ENCODE measurements at regions not wholly inside any gene's neighbourhood (a gene's known extent, or its start where the extent isn't known, plus 50 kb on each side); places are given as distances from the start of the nearest gene placed in this dataset.

- no peak overlapping the region for H3K27ac ChIP-seq (ENCODE audit: low read length)
- no peaks in the 10 kb centered on the region for H3K9me2 ChIP-seq (ENCODE audit: insufficient read depth, low read length)
- no peak overlapping the region for H3K4me2 ChIP-seq (ENCODE audit: low read length)
- no peaks in the 10 kb centered on the region for H3F3A ChIP-seq (ENCODE audit: insufficient read depth, low read length, poor library complexity, severe bottlenecking)
- H3K79me2 ChIP-seq (replicated peaks; ENCODE audit: insufficient read depth, low read length) = no peaks in the 10 kb centered on the region
- H4K20me1 ChIP-seq (ENCODE audit: insufficient read depth) = no peaks in the 10 kb centered on the region
- H2AFZ ChIP-seq (ENCODE audit: low read depth, low read length) = no peak overlapping the region
- no peak overlapping the region for H3K9ac ChIP-seq (ENCODE audit: low read length)
- no peaks in the 10 kb centered on the region for H3K9me3 ChIP-seq (ENCODE audit: low read length)
- H3K36me3 ChIP-seq (ENCODE audit: insufficient read depth, low read length) = no peaks in the 10 kb centered on the region
- TF ChIP-seq RAD21 (conservative IDR thresholded peaks at IDR 0.05) = no peak
- no peak for TF ChIP-seq REST (IDR thresholded peaks at IDR 0.05; ENCODE audit: borderline replicate concordance)
- no peak for TF ChIP-seq SMC3 (conservative IDR thresholded peaks at IDR 0.05; ENCODE audit: poor library complexity)
- TF ChIP-seq MXI1 (conservative IDR thresholded peaks at IDR 0.05; ENCODE audit: poor library complexity, severe bottlenecking) = no peak
- no peak for TF ChIP-seq CTCF (IDR thresholded peaks at IDR 0.05; ENCODE audit: poor library complexity, severe bottlenecking)
- no peak for TF ChIP-seq EZH2 (IDR thresholded peaks at IDR 0.05; ENCODE audit: borderline replicate concordance, insufficient read depth, low read length, poor library complexity, severe bottlenecking)
- TF ChIP-seq TAF1 (IDR thresholded peaks at IDR 0.05; ENCODE audit: low read depth) = no peak
- TF ChIP-seq EP300 (conservative IDR thresholded peaks at IDR 0.05; ENCODE audit: poor library complexity, severe bottlenecking) = no peak
- no peak for TF ChIP-seq POLR2AphosphoS5 (IDR thresholded peaks at IDR 0.05)
- no peak overlapping the region for H3K4me3 ChIP-seq (ENCODE audit: low read length)
- H3K27me3 ChIP-seq (ENCODE audit: insufficient read depth, low read depth, low read length) = no peaks in the 10 kb centered on the region
Measured at GRCh38 chr14:86404425-86404824, 874.5 kb downstream of the FLRT2 start.

- Histone ChIP-seq H3K27me3 (ENCODE audit: insufficient read depth, low read depth, low read length) (no peaks in the 10 kb centered on the region), H3K9me3 (ENCODE audit: low read length) (no peaks in the 10 kb centered on the region), H3K4me3 (ENCODE audit: low read length) (no peak overlapping the region), H3K4me2 (ENCODE audit: low read length) (no peak overlapping the region), H3K79me2 (replicated peaks; ENCODE audit: insufficient read depth, low read length) (no peaks in the 10 kb centered on the region), H3K36me3 (ENCODE audit: insufficient read depth, low read length) (no peaks in the 10 kb centered on the region), H4K20me1 (ENCODE audit: insufficient read depth) (no peaks in the 10 kb centered on the region), H3K9me2 (ENCODE audit: insufficient read depth, low read length) (no peaks in the 10 kb centered on the region), H3K27ac (ENCODE audit: low read length) (no peak overlapping the region), H3K9ac (ENCODE audit: low read length) (no peak overlapping the region), H3F3A (ENCODE audit: insufficient read depth, low read length, poor library complexity, severe bottlenecking) (no peaks in the 10 kb centered on the region), H2AFZ (ENCODE audit: low read depth, low read length) (no peak overlapping the region)
- TF ChIP-seq CTCF (IDR thresholded peaks at IDR 0.05; ENCODE audit: poor library complexity, severe bottlenecking) = no peak
- TF ChIP-seq RAD21 (conservative IDR thresholded peaks at IDR 0.05) = no peak
- no peak for TF ChIP-seq POLR2AphosphoS5 (IDR thresholded peaks at IDR 0.05)
- TF ChIP-seq REST (IDR thresholded peaks at IDR 0.05; ENCODE audit: borderline replicate concordance) = no peak
Measured at GRCh38 chr14:86402545-86402944, 872.6 kb downstream of the FLRT2 start.
